Stimulated activated CD4-positive, alpha-beta T cell treated with anti-CD3 and anti-CD28 coated beads, Interleukin-1b, Interleukin-23, amount 100 ng/mL, for 48 hours (primary cell): ENCODE measurements at regions not wholly inside any gene's neighbourhood (a gene's known extent, or its start where the extent isn't known, plus 50 kb on each side); places are given as distances from the start of the nearest gene placed in this dataset.

Source experiments
- DNase-seq: peaks from one replicate; pipeline ENCODE4 v3.0.0-alpha.2; 2020

DNA sequence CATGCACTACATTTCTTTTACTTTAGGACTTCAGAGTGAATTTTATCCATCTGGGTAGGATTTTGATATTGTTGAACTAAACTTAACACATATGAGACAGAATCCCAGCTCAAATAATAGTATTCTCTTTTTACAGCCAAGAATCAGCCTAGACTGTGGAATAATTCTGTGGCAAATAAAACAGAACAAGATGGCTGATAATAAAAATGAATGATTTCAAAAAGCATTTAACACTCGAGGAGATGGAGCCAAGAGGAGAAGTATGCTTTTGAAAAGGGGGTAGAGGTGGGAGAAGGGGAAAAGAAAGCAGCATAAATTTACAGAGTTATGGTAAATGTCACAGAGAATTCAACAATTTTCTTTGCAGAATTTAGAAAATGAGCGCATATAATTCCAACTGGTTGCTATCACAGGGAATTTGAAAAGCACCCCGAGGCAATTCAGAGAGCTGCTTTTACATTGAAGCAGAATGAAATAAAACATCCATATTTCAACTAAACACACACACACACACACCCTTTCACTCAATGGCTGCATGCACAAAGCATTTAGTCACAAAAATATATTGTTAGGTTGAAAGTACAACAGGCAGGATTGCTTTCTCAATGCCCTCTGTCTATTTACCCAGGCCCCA is 60.2 kb upstream of the DMAC1 start:
- no peak for DNase-seq

GRCh38 chr9:7858166-7858565 is 58.6 kb upstream of the DMAC1 start:
- DNase-seq = no peak

- DNase-seq = no peak
Measured at GRCh38 chr9:7854763-7855162, 55.2 kb upstream of the DMAC1 start.
